Transverse colon (tissue), 4 donors: ENCODE measurements at regions not wholly inside any gene's neighbourhood (a gene's known extent, or its start where the extent isn't known, plus 50 kb on each side); places are given as distances from the start of the nearest gene placed in this dataset.

Experiments
- CTCF ChIP-seq, 5 experiments: fragments of 200-600 bp in 3 of 5; fragments of 450-650 bp in 2 of 5; sonication (generic) in 3 of 5; IDR thresholded peaks; 1 replicate in 2 of 5; 2 replicates in 3 of 5; pipeline ENCODE4 v1.5.1; 2016 to 2017; ENCODE audit warnings: antibody characterized with exemption in 5 of 5, inconsistent platforms in 3 of 5, mild to moderate bottlenecking in 2 of 5, moderate library complexity in 1 of 5
- EP300 ChIP-seq: sonication (generic); formaldehyde crosslinking; IDR thresholded peaks from one replicate; pipeline ENCODE4 v1.6.1; 2017; ENCODE audit warnings: antibody characterized with exemption, low read depth
- POLR2AphosphoS5 ChIP-seq, 3 donors: sonication (generic); formaldehyde crosslinking; IDR thresholded peaks; one replicate each; pipeline ENCODE4 v1.6.1; 2016; ENCODE audit warnings: antibody characterized with exemption in 3 of 3

GRCh38 chr13:66222127-66222526 is 1008.0 kb downstream of the PCDH9 start:
- TF ChIP-seq EP300 (no peak), CTCF (IDR thresholded peaks at IDR 0.05) (no peak), POLR2AphosphoS5 (IDR thresholded peaks at IDR 0.05) (no peak)
